ENCODE measurements at regions not wholly inside any gene's neighbourhood (a gene's known extent, or its start where the extent isn't known, plus 50 kb on each side); places are given as distances from the start of the nearest gene placed in this dataset.

GRCh38 chr4:96755569-96756484 is 915.9 kb downstream of the PDHA2 start (continued):
- no peak for TF ChIP-seq ESRRA (IDR thresholded peaks at IDR 0.05; ENCODE audit: low read length)

- Histone ChIP-seq H3K27ac (ENCODE audit: control insufficient read depth, insufficient read depth) (no peak overlapping the region), H4K20me1 (ENCODE audit: control insufficient read depth, insufficient read depth) (no peaks in the 10 kb centered on the region), H3K79me2 (ENCODE audit: control insufficient read depth, insufficient read depth, low read length) (no peaks in the 10 kb centered on the region), H3K9me3 (replicated peaks; ENCODE audit: control insufficient read depth, insufficient read depth, low read length) (no peaks in the 10 kb centered on the region), H3K9ac (ENCODE audit: control insufficient read depth, insufficient read depth, low read length) (no peak overlapping the region), H3K36me3 (ENCODE audit: control insufficient read depth in 2 of 2, insufficient read depth in 2 of 2, low read length in 1 of 2) (no peaks in the 10 kb centered on the region), H3K4me1 (ENCODE audit: control insufficient read depth, insufficient read depth, low read length) (no peaks in the 10 kb centered on the region), H3K4me2 (ENCODE audit: control insufficient read depth, insufficient read depth) (no peak overlapping the region), H3K27me3 (replicated peaks in 1 of 2; ENCODE audit: control insufficient read depth in 2 of 2, insufficient read depth in 2 of 2, low read length in 1 of 2) (no peaks in the 10 kb centered on the region), H3K4me3 (no peak overlapping the region), H2AFZ (ENCODE audit: control insufficient read depth, low read depth, low read length) (no peak overlapping the region)
- no peak for ATAC-seq
- BruUV-seq (replicated peaks), result no TSS peak
- CTCF ChIA-PET, result no interaction called here
- FAIRE-seq, result no peak
- WGBS (ENCODE audit: insufficient coverage, insufficient replicate concordance, low lambda C conversion rate, missing lambda C conversion rate), result 4% methylated on average over 1 of the region's 1 CpG
- TF ChIP-seq JUNB (IDR thresholded peaks at IDR 0.05), result no peak
- TF ChIP-seq GABPA (IDR thresholded peaks at IDR 0.05; ENCODE audit: low read depth), result no peak
- no peak for TF ChIP-seq RUNX3 (IDR thresholded peaks at IDR 0.05; ENCODE audit: low read length)
- no peak for TF ChIP-seq SREBF1 (IDR thresholded peaks at IDR 0.05; ENCODE audit: low read length)
- no peak for TF ChIP-seq MTA2 (IDR thresholded peaks at IDR 0.05; ENCODE audit: low read depth)
- TF ChIP-seq CEBPB (IDR thresholded peaks at IDR 0.05; ENCODE audit: borderline replicate concordance in 1 of 2, low read depth in 2 of 2, low read length in 2 of 2), result no peak
- TF ChIP-seq ZNF622 (IDR thresholded peaks at IDR 0.05), result no peak
- no peak for TF ChIP-seq RB1 (IDR thresholded peaks at IDR 0.05; ENCODE audit: borderline replicate concordance)
- TF ChIP-seq KAT2A (conservative IDR thresholded peaks at IDR 0.05; ENCODE audit: control insufficient read depth, low read depth, low read length), result no peak
- TF ChIP-seq ZNF274 (IDR thresholded peaks at IDR 0.05; ENCODE audit: insufficient read depth, insufficient read length), result no peak
- TF ChIP-seq SMAD1 (IDR thresholded peaks at IDR 0.05; ENCODE audit: low read depth, partially characterized antibody), result no peak
- no peak for TF ChIP-seq ELK1 (IDR thresholded peaks at IDR 0.05; ENCODE audit: low read depth, low read length)
- no peak for TF ChIP-seq DPF2 (IDR thresholded peaks at IDR 0.05)
- no peak for TF ChIP-seq MAX (IDR thresholded peaks at IDR 0.05; ENCODE audit: low read depth, low read length)
- TF ChIP-seq STAT1 (conservative IDR thresholded peaks at IDR 0.05), result no peak
- no peak for DNase-seq (ENCODE audit: low read depth, low spot score)
- in situ Hi-C loops (cut with MboI), result no loop called here
- SMC1A ChIA-PET (ENCODE audit: uncharacterized antibody, unreplicated experiment), result no interaction called here
- RAD21 ChIA-PET (ENCODE audit: unreplicated experiment), result no interaction called here
- intact Hi-C loops (cut with micrococcal nuclease; ENCODE audit: unreplicated experiment), result no loop called here
- POLR2A ChIA-PET, result no interaction called here
These were observed 916.7 kb downstream of the PDHA2 start for GRCh38 chr4:96756584-96756983.

Data from GM12878 (cell line).